ENCODE measurements at regions not wholly inside any gene's neighbourhood (a gene's known extent, or its start where the extent isn't known, plus 50 kb on each side); places are given as distances from the start of the nearest gene placed in this dataset.

- TF ChIP-seq POLR2AphosphoS5 (IDR thresholded peaks at IDR 0.05; ENCODE audit: low read depth, low read length) (no peak), POLR2A (IDR thresholded peaks at IDR 0.05; ENCODE audit: low read depth, low read length) (no peak)
Observed at GRCh38 chr4:131499141-131499873, 1649.8 kb upstream of the PCDH10 start.

Data from GM12891 (cell line).